Esophagus muscularis mucosa (tissue), 4 donors: ENCODE measurements at regions not wholly inside any gene's neighbourhood (a gene's known extent, or its start where the extent isn't known, plus 50 kb on each side); places are given as distances from the start of the nearest gene placed in this dataset.

Experiments
- DNase-seq: peaks from one replicate; pipeline ENCODE4 v3.0.0-alpha.2; 2017; ENCODE audit errors: extremely low spot score
- H3K27ac ChIP-seq, 4 donors: fragments of 200-600 bp; sonication (generic); replicated peaks in 1 of 4; 1 replicate in 3 of 4; 2 replicates in 1 of 4; pipeline ENCODE4 v1.5.1; 2016 to 2019; ENCODE audit warnings: mild to moderate bottlenecking in 1 of 4
- H3K27me3 ChIP-seq, 4 donors: fragments of 200-600 bp; sonication (generic); one replicate each; pipeline versions ENCODE4 v1.5.1 to v1.6.0; 2016 to 2019
- H3K36me3 ChIP-seq, 4 donors: fragments of 200-600 bp; sonication (generic); one replicate each; pipeline ENCODE4 v1.5.1; 2016 to 2019
- H3K4me1 ChIP-seq, 4 donors: fragments of 200-600 bp; sonication (generic); one replicate each; pipeline ENCODE4 v1.5.1; 2016 to 2019
- H3K4me3 ChIP-seq, 4 donors: fragments of 200-600 bp; sonication (generic); 1 replicate in 2 of 4; 2 replicates in 2 of 4; pipeline ENCODE4 v1.5.1; 2016 to 2019; ENCODE audit warnings: mild to moderate bottlenecking in 4 of 4, moderate library complexity in 1 of 4
- H3K9me3 ChIP-seq, 4 donors: fragments of 200-600 bp; sonication (generic); 1 replicate in 3 of 4; 2 replicates in 1 of 4; pipeline ENCODE4 v1.5.1; 2016 to 2019
- CTCF ChIP-seq, 3 experiments: fragments of 200-600 bp in 2 of 3; fragments of 450-650 bp in 1 of 3; sonication (generic) in 2 of 3; IDR thresholded peaks; one replicate each; pipeline ENCODE4 v1.5.1; 2017 to 2019; ENCODE audit warnings: antibody characterized with exemption in 3 of 3, mild to moderate bottlenecking in 2 of 3, moderate library complexity in 1 of 3
- EP300 ChIP-seq: sonication (generic); formaldehyde crosslinking; IDR thresholded peaks from one replicate; pipeline ENCODE4 v1.6.1; 2017; ENCODE audit warnings: antibody characterized with exemption
- POLR2A ChIP-seq: fragments of 450-650 bp; IDR thresholded peaks from one replicate; pipeline ENCODE4 v1.6.1; 2017; ENCODE audit warnings: antibody characterized with exemption, moderate library complexity, mild to moderate bottlenecking, low read depth
- POLR2AphosphoS5 ChIP-seq, 2 donors: sonication (generic); formaldehyde crosslinking; IDR thresholded peaks; one replicate each; pipeline ENCODE4 v1.6.1; 2017; ENCODE audit warnings: antibody characterized with exemption in 2 of 2
- WGBS: methylation state at CpG from one replicate; pipeline ENCODE4 v1.1.5; 2018; 5-methylcytosine and 5-hydroxymethylcytosine counted together
- intact Hi-C: fragments of 100-400 bp; cut with DNase I; formaldehyde crosslinking; loops from one replicate; pipeline ENCODE4 v1.15.1; 2023

- H3K27me3 ChIP-seq, result no peaks in the 10 kb centered on the region
- 54% methylated on average over 8 of the region's 22 CpGs for WGBS
- intact Hi-C loops, result no loop called here
- no peak overlapping the region for H3K27ac ChIP-seq
- H3K4me1 ChIP-seq, result peaks cover 0 to 23% (median 5%) of the 10 kb centered on the region in 4 donors
- H3K4me3 ChIP-seq, result no peak overlapping the region
- TF ChIP-seq POLR2AphosphoS5 (IDR thresholded peaks at IDR 0.05), result no peak
- peak; percentile 75 to 93 (median 79) for TF ChIP-seq CTCF (IDR thresholded peaks at IDR 0.05)
- H3K9me3 ChIP-seq, result no peaks in the 10 kb centered on the region
- H3K36me3 ChIP-seq, result no peaks in the 10 kb centered on the region
- no peak for DNase-seq
Observed at GRCh38 chr16:85253084-85253941, 141.0 kb upstream of the CIBAR2 start.

- Histone ChIP-seq H3K9me3 (no peaks in the 10 kb centered on the region), H3K4me1 (peaks cover 0 to 27% (median 5%) of the 10 kb centered on the region in 4 donors), H3K36me3 (no peaks in the 10 kb centered on the region), H3K4me3 (no peak overlapping the region), H3K27me3 (no peaks in the 10 kb centered on the region), H3K27ac (no peak overlapping the region)
- no peak for DNase-seq
- TF ChIP-seq EP300 (no peak), CTCF (IDR thresholded peaks at IDR 0.05) (no peak), POLR2AphosphoS5 (IDR thresholded peaks at IDR 0.05) (no peak), POLR2A (no peak)
- WGBS, result 81% methylated on average over 7 of the region's 9 CpGs
- intact Hi-C loops, result no loop called here
Observed at GRCh38 chr16:85254051-85254450, 141.8 kb upstream of the CIBAR2 start.

GRCh38 chr16:85254921-85255320, 142.6 kb upstream of the CIBAR2 start:
- no peaks in the 10 kb centered on the region for H3K27me3 ChIP-seq
- intact Hi-C loops, result no loop called here
- H3K4me3 ChIP-seq, result no peak overlapping the region
- TF ChIP-seq EP300, result no peak
- no peak for TF ChIP-seq POLR2A
- no peak for TF ChIP-seq CTCF (IDR thresholded peaks at IDR 0.05)
- no peak for TF ChIP-seq POLR2AphosphoS5 (IDR thresholded peaks at IDR 0.05)
- no peaks in the 10 kb centered on the region for H3K9me3 ChIP-seq
- DNase-seq, result no peak
- H3K4me1 ChIP-seq, result peaks cover 0 to 20% (median 2%) of the 10 kb centered on the region in 4 donors
- H3K36me3 ChIP-seq, result no peaks in the 10 kb centered on the region
- no peak overlapping the region for H3K27ac ChIP-seq
- 95% methylated on average over 7 of the region's 24 CpGs for whole genome bisulfite sequencing

GRCh38 chr16:85255777-85256176, 143.5 kb upstream of the CIBAR2 start:
- no peaks in the 10 kb centered on the region for H3K27me3 ChIP-seq
- H3K27ac ChIP-seq, result no peak overlapping the region
- H3K4me3 ChIP-seq, result no peak overlapping the region
- intact Hi-C loops, result no loop called here
- no peaks in the 10 kb centered on the region for H3K9me3 ChIP-seq
- DNase-seq, result no peak
- WGBS, result 93% methylated on average over 10 of the region's 10 CpGs
- H3K4me1 ChIP-seq, result peaks cover 0 to 20% (median 2%) of the 10 kb centered on the region in 4 donors
- TF ChIP-seq EP300, result no peak
- no peak for TF ChIP-seq CTCF (IDR thresholded peaks at IDR 0.05)
- no peak for TF ChIP-seq POLR2A
- TF ChIP-seq POLR2AphosphoS5 (IDR thresholded peaks at IDR 0.05), result no peak
- no peaks in the 10 kb centered on the region for H3K36me3 ChIP-seq
